ENCODE measurements at regions not wholly inside any gene's neighbourhood (a gene's known extent, or its start where the extent isn't known, plus 50 kb on each side); places are given as distances from the start of the nearest gene placed in this dataset.
"Not testable (repeated sequence)": the region's sequence is repeated elsewhere in the genome, so short reads cannot be mapped to it uniquely, and the experiment has no call there.

DNA sequence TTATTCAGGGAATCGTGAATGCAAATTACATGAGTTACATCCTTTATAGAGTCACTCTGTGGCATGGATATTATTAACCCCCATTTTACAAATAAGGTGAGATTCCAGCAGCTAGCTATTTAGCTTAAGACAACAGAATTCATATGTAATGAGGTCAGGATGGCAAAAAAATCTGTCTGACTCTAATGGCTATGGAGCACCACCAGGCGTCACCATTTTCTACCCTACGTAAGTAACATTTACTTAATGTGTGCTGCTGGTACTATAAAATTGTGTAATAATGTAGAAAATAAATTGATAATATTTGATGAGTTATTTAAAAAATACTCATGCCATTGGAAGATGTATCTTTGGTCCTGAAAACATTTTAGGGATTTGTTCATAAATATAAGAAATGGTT is 2040.1 kb upstream of the LRRTM1 start:
- DNase-seq = no peak

DNA sequence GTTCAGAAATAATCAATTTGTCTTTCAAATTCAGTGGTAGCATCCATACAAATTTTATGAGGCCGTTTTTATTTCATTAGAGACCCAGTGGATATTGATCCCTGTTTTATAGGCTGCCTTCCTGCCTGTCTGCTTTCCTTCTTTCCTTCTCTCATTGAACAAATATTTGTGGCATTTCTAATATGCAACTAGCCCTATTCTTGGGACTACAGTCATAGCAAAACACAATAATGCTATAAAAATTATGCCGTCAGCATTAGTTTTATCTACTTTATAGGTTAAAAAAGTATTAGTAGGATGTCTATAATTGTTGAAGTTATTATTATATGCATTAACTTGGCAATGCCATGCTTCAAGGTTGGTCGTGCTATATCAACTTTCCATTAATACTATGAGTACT is 2037.8 kb upstream of the LRRTM1 start:
- no peak for DNase-seq

DNA sequence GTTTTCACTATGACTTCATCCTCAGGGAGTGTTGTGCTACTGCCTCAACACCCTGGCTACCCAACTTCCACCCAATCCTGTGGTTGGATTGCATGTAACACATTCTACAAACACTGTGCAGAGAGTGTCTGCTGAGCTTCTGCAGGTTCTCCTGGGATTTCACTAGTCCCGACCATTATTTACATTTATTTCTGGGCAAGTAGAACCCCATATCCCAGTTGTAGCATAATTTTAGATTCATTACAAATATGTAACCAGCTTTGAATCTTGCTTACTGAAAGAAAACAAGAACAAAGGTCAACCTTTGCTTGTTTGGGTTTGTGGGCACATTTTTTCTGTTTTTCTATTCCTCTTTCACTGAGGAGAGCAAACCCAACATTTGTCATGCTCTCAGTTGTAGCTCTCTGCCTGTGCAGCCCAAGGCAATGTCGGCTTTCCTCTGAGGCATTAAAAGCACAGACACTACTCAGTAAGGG is 2036.1 kb upstream of the LRRTM1 start:
- DNase-seq = no peak

DNA sequence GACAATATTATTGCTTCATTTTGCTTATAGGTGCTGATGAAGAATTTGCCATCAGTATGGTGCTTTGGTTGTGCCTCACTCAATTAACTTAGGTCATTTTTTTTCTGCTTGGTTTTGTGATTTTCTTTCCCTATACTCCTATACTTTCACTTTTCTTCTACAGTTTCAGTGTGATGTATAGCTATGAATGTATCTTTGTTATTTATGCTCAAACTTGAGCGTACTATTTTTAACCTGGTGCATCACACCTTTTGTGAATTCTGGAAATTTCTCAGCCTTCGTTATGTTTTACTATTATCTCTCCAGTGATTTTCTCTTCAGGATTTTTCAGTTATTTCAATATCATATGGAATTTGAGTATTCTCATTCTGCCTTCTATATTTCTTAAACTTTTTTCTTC is 2035.3 kb upstream of the LRRTM1 start:
- DNase-seq = no peak

DNA sequence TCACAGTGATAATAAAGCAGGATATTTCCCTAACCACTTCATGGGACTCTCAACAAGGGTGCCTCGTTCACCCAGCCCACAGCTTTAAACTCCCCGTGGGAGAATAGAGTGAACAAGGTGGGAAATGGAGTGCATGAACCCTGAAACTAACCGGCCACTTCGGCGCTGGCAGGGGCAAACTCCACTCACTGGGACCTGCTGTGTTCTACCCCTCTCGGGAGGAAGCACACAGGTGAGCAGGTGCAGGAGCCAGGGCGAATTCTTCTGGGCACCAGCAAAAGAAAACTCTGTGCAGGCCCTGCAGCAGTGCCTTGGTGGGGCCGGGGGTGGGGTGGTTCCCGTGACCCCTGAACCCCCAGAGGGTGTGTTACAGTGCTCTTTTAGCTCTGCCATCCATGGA is 2029.1 kb upstream of the LRRTM1 start:
- no peak for DNase-seq

DNA sequence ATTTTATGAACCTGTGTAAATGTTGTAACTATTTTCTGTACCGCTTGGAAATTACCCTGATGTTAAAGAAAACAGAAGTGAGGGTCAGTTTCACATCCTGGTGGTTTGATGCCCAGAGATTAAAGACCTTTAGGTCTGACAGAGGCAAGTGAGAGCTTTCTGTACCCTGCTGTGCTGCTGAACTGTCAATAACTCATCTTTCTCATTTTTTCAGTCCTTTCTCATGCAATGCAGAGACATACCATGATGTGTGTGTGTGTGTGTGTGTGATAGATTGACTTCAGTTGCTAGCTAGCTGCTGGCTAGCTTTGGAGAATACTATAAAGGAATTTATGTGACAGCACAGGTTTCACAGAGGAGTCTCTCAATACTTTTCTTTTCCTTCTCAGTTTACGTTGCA is 2025.6 kb upstream of the LRRTM1 start:
- DNase-seq = peak; percentile 9

DNA sequence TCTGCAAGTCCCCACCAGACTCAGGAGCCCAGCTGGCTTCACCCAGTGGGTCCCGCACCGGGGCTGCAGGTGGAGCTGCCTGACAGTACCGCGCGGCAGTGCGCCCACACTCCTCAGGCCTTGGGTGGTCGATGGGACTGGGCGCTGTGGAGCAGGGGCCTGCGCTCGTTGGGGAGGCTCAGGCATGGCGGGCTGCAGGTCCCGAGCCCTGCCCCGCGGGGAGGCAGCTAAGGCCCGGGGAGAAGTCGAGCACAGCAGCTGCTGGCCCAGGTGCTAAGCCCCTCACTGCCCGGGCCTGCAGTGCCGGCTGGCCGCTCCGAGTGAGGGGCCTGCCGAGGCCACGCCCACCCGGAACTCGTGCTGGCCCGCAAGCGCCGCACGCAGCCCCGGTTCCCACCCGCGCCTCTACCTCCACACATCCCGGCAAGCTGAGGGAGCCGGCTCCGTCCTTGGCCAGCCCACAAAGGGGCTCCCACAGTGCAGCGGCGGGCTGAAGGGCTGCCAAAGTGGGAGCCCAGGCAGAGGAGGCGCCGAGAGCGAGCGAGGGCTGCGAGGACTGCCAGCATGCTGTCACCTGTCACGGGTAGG is 2021.7 kb upstream of the LRRTM1 start:
- DNase-seq = not testable (repeated sequence)

DNA sequence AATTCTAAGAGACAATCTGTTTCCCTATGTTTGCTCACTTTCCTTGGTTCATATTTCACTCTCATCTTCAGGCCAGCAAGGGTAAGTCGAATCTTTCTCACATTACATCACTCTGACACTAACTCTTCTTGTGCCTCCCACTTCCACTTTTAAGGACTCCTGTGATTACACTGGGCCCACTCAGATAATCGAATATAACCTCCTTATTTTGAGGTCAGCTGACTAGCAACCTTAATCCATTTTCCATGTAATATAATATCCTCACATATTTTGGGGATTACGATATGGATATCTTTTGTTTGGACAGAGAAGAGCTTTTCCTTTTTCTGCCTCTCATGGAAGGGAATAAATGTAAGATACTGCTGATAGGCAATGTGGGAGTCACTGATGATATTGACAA is 2015.7 kb upstream of the LRRTM1 start:
- DNase-seq = no peak

DNA sequence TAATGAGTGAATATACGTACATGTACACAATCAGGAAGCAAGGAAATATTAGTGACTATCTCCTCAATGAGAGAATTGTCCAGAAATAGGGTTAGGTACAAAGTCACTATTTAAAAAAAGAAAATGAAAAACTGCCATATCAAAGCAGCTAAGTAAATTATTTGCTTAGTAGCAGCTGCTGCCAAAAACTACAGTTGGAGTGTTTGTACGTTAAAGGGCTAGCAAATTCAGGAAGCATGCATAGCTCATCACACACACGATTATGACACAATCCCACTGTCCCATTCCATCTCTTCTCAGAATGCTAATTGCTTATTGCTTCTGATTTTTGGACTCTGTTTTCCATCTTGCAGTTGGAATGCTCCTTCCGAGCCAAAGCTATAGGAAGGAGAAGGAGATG is 2012.5 kb upstream of the LRRTM1 start:
- no peak for DNase-seq

DNA sequence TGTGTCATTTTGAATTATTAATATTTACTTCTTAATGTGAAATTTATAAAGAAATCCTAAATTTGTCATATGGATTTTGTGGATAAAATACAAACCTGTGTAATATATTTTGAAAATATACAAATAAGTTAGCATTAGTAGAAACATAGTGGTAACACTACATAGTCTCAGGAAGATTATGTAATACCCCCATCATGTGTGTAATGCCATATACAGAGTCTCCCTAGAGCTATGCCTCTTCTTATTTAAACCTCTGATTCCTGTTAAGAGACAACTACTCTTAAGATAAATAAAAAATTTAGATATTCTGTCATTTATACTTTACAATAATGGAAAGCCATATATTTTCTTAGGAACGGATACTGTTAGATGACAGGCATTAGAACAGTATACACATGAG is 2012.0 kb upstream of the LRRTM1 start:
- no peak for DNase-seq

DNA sequence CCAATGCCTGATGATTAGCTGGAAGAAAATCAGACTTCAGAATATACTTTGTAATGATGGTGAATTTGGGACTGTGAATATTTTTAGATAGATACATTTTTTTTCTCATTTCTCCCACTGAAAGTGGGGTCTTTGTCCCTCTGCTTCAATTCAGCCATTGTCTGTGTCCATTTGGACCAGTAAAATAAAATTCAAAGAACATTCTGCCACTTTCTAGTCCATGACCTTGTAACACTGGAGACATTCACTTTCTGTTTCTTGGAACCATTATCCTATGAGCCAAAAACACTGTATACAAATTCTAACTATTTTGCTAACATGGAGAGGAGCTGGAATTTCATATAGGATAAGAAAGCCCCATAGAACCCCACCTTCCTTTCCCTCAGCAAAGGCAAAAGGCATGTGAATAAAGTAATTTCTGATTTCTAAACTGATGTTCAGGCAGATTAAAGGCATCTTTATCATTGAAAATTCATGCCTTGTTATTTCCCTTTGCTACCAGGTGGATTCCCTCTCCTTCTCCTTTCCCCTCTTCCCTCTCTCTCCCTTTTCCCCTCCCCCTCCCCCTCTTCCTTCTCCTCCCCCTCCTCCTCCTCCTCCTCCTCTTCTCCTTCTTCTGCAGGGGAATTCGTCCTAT is 2010.4 kb upstream of the LRRTM1 start:
- DNase-seq = no peak

DNA sequence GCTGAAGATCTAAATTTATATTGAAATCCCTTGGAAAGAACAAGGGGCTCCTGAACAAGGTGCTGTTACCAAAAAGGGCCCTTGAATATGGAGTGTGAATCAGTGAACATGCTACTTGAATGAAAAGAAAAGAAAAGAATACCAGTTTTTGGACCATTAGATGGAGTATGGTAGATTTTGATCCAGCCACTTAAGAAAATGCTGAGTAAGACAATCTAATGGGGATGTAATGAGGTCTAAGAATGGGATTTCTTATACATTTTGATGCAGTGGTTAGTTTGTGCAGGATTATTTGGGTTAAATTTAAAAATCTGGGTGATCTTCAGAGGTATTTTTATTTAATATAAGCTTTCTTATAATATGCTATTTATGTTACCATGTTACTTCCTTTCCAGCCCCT is 2003.0 kb upstream of the LRRTM1 start:
- no peak for DNase-seq

DNA sequence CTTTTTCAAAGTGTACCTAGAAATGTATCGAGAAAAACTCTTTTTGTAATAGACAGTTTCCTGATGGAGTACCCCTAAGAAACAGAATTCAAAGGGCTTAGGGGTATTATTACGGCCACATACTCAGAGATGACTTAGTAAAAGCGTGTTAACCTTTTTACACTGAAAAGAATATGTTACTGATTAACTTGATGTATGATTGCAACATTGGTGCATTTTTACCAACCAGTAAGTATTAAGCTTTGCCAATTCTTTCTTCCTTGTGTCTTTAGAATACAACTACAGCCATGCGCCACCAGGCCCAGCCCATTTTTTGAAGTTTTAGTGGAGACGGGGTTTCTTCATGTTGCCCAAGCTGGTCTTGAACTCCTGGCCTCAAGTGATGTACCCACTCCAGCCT is 1997.0 kb upstream of the LRRTM1 start:
- no peak for DNase-seq

DNA sequence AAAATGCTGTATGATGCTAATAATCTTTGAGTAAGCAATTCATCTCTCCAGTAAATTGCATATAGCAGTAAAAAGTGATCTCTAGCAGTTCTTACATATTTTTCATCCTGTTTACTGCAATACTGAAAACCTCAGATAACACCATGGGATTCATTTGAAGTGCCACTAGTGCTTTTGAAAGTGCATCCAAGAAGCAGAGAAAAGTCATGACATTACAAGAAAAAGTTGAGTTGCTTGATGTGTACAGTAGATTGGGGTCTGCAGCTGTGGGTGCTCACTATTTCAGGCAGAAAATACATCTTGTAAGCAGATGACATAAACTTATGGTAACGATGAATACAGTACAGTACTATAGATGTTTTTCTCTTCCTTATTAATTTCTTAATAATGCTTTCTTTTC is 1984.9 kb upstream of the LRRTM1 start:
- no peak for DNase-seq

DNA sequence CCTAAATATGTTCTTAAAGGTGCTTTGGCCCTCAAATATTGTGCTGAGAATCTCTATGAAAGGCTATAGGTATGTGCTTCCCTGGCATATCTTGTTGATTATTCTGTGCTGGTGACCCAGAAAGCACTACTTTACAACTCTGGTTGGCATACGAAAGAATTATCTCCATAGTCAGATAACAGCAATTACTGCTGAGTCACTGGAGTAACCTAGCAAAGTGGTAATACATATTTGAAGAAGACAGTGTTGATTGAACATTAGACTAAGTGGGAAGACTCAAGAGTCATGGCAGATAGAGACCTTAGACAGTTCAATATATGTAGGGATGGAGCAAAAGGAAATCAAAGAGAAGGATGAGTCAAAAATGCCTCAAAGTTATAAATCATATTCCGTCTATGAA is 1978.5 kb upstream of the LRRTM1 start:
- DNase-seq = no peak

DNA sequence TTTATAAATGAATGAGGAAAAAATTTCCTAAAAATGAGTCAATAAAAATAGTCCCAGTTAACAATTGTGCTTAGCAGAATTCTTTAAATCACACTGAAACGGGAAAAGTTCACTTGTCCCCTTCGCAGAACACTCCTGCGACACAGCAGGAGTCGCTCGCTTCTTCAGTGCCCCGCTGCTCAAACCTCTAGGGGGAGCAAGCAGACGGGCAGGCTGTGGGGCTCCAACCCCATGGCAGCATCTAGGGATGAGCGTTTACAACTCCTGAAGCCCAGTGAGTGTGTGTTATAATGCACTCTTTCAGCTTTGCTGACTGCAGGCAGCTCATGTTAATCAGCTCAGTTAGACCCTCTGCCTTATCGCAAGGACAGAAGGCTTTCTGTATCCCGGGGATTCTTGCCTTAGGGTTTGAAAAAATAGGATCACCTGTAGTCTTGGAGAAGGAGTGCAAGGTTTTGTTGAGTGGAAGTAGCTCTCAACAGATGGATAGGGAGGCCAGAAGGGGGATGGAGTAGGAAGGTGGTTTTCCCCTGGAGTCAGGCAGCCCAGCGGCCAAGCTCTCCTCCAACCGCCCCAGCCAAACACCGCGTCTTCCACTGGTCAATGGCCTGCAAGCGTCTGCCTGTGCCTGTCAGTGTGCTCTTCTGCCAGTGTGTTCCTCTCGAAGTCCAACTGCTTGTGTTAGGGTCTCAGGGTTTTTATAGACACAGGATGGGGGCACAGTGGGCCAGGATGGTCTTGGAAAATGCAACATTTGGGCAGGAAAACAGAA is 1977.7 kb upstream of the LRRTM1 start:
- no peak for DNase-seq

DNA sequence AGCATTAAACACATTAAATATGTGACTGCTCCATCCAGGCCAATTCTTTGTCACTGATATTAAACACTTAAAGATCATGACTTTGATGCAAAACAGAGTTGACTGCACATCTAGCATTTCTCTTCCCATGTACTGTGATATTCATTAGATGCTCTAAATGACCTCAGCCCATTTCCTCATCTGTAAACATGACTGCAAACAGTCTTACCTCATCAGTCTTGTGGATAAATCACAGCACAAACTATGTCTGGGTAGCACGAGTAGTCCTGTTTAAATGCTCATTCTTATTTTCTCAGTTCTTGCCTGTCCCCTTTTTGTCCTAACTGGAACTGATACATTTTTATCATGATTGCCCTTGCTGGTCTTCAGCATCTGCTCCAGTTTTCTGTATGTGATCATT is 1974.8 kb upstream of the LRRTM1 start:
- no peak for DNase-seq

DNA sequence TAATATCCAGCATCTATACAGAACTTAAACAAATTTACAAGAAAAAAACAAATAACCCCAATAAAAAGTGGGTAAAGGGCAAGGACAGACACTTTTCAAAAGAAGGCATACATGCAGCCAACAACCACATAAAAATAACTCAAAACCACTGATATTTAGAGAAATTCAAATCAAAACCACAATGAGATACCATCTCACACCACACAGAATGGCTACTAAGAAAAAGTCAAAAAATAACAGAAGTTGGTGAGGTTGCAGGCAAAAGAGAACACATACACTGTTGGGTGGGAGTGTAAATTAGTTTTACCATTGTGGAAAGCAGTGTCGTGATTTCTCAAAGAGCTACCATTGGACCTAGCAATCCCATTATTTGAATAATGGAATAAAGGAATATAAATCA is 1973.9 kb upstream of the LRRTM1 start:
- no peak for DNase-seq

DNA sequence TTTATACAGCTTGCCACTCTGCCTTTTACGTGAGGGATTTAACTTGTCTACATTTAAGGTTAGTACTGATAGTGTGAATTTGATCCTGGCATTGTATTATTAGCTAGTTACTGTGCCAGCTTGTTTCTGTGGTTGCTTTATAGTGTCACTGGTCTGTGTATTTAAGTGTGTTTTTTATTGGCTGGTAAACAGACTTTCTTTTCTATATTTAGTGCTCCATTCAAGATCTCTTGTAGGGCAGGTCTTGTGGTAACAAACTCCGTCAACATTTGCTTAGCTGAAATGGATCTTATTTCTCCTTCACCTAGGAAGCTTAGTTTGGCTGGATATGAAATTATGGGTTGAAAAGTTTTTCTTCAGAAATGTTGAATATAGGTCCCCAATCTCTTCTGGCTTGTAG is 1971.0 kb upstream of the LRRTM1 start:
- DNase-seq = no peak

DNA sequence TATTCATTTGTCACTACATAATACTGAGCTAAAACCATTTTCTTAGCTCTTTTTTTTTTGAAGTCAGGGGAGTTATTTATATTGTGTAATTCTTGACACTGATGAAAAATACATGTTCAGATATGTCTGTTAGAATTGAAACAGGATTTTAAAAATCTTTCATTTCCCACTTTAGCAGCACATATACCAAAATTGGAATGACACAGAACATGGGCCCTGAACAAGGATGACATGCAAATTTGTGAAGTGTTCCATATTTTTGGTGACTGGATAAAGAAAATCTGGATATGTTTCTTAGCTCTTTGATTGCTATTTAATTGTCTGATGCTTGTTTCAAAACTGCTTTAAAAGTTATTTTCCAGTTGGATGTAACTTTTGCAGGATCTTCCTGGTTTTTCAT is 1963.9 kb upstream of the LRRTM1 start:
- no peak for DNase-seq

DNA sequence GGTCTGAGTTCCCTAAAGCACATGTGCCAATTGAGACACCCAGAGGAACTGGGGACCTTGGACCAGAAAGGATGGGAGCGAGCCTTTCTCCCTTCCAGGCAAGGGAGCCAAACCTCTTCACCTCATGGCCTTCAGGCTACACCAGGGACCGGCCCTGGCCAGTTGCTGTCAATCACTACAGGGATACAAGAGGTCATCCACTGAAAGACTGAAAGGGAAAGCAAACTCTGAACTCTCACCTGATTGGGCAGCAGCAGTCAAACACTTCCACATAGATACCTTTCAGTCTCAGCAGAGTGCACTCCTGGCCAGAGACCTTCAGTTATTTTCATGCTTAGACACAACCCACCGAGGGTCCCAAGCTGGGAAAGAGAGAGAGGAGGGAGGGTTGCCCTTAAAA is 1956.0 kb upstream of the LRRTM1 start:
- DNase-seq = no peak

DNA sequence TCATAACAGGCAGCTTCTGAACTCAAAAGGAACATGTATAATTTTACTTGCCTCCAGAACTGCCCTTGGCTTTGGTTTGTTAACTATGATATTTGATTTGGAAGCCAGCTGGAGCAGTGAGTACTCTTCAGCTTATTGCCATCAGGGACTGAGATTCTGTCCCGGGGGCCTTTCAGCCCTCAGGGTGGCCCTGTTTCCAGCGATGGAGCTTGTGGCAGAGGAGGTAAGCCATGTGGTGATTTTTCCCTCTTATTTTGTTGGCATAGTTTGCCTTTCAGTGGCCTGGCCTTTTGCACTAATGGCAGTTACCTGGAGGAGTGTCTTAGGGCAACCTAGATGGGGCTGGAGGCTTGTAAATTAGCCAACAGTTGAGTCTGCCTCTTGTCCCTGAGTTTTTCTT is 1955.0 kb upstream of the LRRTM1 start:
- no peak for DNase-seq

DNA sequence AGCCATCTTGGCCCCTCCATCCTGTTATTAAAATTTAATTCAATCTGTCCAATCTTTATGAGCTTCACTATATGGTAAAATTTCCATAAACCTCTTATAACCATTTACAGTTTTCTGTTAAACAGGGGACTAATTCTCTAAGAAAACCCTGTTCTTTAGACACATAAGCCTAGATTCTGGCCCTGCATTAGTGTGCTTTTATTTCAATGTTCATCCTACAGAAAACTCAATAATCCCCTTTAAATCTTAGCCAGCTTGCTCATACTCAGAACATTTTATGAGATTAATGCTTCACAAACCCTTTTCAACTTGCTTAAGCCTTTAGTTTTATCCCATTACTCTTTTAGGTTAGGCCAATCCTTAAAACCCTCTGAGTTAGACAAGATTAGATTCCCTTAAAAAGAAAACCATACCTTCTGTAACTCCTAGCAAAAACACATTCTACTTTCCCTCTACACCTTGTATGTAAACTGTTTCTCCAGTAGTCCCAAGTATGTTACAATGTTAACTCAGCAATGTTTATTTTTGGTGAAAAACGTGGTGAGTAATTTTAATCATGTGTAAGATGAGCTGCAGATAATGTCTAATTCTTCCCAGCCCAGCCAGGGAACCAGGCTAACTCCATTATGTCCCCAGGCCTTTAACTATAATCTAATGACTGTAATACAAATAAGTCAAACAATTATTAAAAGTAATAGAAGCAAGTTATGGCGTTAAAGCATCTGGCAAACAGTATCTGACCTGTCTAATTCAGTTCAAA is 1953.4 kb upstream of the LRRTM1 start:
- DNase-seq = no peak
